ENCODE measurements at regions not wholly inside any gene's neighbourhood (a gene's known extent, or its start where the extent isn't known, plus 50 kb on each side); places are given as distances from the start of the nearest gene placed in this dataset.

DNA sequence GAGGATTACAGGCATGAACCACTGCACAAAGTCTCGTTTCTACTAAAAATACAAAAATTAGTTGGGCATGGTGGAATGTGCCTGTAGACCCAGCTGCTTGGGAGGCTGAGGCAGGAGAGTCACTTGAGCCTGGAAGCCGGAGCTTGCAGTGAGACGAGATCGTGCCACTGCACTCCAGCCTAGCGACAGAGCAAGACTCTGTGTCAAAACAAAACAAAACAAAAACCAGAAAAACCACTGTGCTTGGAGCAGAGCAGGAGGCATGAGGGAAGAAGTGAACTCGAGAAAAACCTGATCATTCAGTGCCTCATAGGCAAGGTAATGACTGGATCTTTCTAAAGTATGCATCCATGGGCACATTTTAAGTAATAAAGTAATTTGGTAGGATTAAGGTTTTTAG is 487.8 kb downstream of the KCNH5 start:
- Histone ChIP-seq H2AK5ac (ENCODE audit: low read depth, low read length) (no peak overlapping the region), H3K18ac (ENCODE audit: low read length) (no peak overlapping the region), H2AFZ (ENCODE audit: low read length) (no peak overlapping the region), H4K91ac (ENCODE audit: low read depth, low read length, poor library complexity) (no peak overlapping the region), H3K4me2 (ENCODE audit: insufficient read depth, low read length, poor library complexity, severe bottlenecking) (no peak overlapping the region), H3K4me1 (ENCODE audit: control insufficient read depth in 2 of 2, insufficient read depth in 1 of 2, low read depth in 1 of 2, low read length in 2 of 2) (no peaks in the 10 kb centered on the region), H4K8ac (ENCODE audit: low read depth, low read length) (no peak overlapping the region), H3K23ac (ENCODE audit: low read depth, low read length, poor library complexity) (no peak overlapping the region), H2BK5ac (ENCODE audit: low read length) (no peak overlapping the region), H2BK15ac (ENCODE audit: low read length) (no peak overlapping the region), H3K79me1 (ENCODE audit: low read depth, low read length) (no peaks in the 10 kb centered on the region), H3K14ac (ENCODE audit: low read length) (no peak overlapping the region), H3K4ac (ENCODE audit: low read length) (no peak overlapping the region), H3K9ac (ENCODE audit: low read depth, low read length, poor library complexity) (no peak overlapping the region), H3K27ac (replicated peaks; ENCODE audit: low read length) (no peak overlapping the region), H3K9me3 (replicated peaks in 1 of 2; ENCODE audit: control insufficient read depth in 2 of 2, insufficient read depth in 1 of 2, low read depth in 1 of 2, low read length in 2 of 2) (no peaks in the 10 kb centered on the region), H3K27me3 (ENCODE audit: control insufficient read depth in 3 of 3, insufficient read depth in 3 of 3, low read depth in 1 of 3, low read length in 3 of 3) (no peaks in the 10 kb centered on the region), H3K36me3 (replicated peaks in 1 of 2; ENCODE audit: control insufficient read depth in 2 of 2, insufficient read depth in 2 of 2, low read length in 2 of 2) (no peaks in the 10 kb centered on the region), H2BK12ac (ENCODE audit: low read length) (no peak overlapping the region), H3K4me3 (ENCODE audit: low read length in 2 of 2) (no peak overlapping the region), H2BK120ac (ENCODE audit: low read depth, low read length) (no peak overlapping the region)
- WGBS, 2 donors (ENCODE audit: extremely low coverage in 2 of 2, insufficient read length in 2 of 2, insufficient replicate concordance in 1 of 2) = no CpG with 5 or more reads among the region's 6 CpGs
- no peak for DNase-seq (ENCODE audit: low spot score)

DNA sequence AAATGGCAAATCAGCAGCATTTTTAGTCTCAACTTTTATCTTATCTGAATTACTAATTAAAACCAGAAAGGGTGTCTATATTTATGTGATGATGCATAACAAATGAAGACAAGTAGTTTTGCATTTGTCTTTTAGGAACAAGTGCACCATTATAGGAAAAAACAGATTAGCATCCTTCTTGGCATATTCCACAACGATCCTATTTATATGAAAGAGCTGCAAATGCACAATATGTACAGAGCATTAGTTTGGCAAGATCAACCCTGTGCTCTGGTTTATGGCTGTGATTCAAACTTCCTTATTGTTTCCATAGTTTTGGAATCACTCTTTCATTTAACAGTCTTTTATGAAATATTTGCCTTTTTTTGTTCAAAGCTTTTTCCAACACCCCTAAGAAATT is 486.8 kb downstream of the KCNH5 start:
- Histone ChIP-seq H2BK12ac (ENCODE audit: low read length) (no peak overlapping the region), H3K23ac (ENCODE audit: low read depth, low read length, poor library complexity) (no peak overlapping the region), H2AFZ (ENCODE audit: low read length) (no peak overlapping the region), H3K9me3 (replicated peaks in 1 of 2; ENCODE audit: control insufficient read depth in 2 of 2, insufficient read depth in 1 of 2, low read depth in 1 of 2, low read length in 2 of 2) (no peaks in the 10 kb centered on the region), H3K79me1 (ENCODE audit: low read depth, low read length) (no peaks in the 10 kb centered on the region), H3K36me3 (replicated peaks in 1 of 2; ENCODE audit: control insufficient read depth in 2 of 2, insufficient read depth in 2 of 2, low read length in 2 of 2) (no peaks in the 10 kb centered on the region), H2BK5ac (ENCODE audit: low read length) (no peak overlapping the region), H4K8ac (ENCODE audit: low read depth, low read length) (no peak overlapping the region), H3K4ac (ENCODE audit: low read length) (no peak overlapping the region), H2BK120ac (ENCODE audit: low read depth, low read length) (no peak overlapping the region), H2AK5ac (ENCODE audit: low read depth, low read length) (no peak overlapping the region), H3K18ac (ENCODE audit: low read length) (no peak overlapping the region), H3K4me1 (ENCODE audit: control insufficient read depth in 2 of 2, insufficient read depth in 1 of 2, low read depth in 1 of 2, low read length in 2 of 2) (no peaks in the 10 kb centered on the region), H3K14ac (ENCODE audit: low read length) (no peak overlapping the region), H3K9ac (ENCODE audit: low read depth, low read length, poor library complexity) (no peak overlapping the region), H3K27me3 (ENCODE audit: control insufficient read depth in 3 of 3, insufficient read depth in 3 of 3, low read depth in 1 of 3, low read length in 3 of 3) (no peaks in the 10 kb centered on the region), H2BK15ac (ENCODE audit: low read length) (no peak overlapping the region), H3K4me3 (ENCODE audit: low read length in 2 of 2) (no peak overlapping the region), H4K91ac (ENCODE audit: low read depth, low read length, poor library complexity) (no peak overlapping the region), H3K27ac (replicated peaks; ENCODE audit: low read length) (no peak overlapping the region), H3K4me2 (ENCODE audit: insufficient read depth, low read length, poor library complexity, severe bottlenecking) (no peak overlapping the region)
- DNase-seq (ENCODE audit: low spot score) = no peak
- WGBS, 2 donors (ENCODE audit: extremely low coverage in 2 of 2, insufficient read length in 2 of 2, insufficient replicate concordance in 1 of 2) = no CpG with 5 or more reads among the region's 1 CpG

DNA sequence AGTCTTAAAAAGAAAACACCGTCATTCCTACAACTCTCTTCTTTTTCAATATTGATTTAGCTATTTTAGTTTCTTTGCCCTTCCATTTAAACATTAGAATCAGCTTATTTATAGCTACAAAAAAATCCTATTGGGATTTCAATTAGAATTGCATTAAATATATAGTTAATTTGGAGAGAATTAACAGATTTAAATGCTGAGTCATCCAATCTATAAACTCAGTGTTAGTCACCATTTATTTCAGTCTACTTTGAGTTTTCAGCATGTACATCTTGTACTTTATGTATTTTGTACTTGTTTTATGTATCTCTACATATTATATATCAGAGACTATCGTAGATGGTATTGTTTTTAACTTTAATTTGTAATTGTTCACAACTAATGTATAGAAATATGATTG is 460.0 kb downstream of the KCNH5 start:
- H3K4me2 ChIP-seq (ENCODE audit: insufficient read depth, low read length, poor library complexity, severe bottlenecking) = no peak overlapping the region
- no peak overlapping the region for H2AFZ ChIP-seq (ENCODE audit: low read length)
- H2BK120ac ChIP-seq (ENCODE audit: low read depth, low read length) = no peak overlapping the region
- no peak overlapping the region for H3K23ac ChIP-seq (ENCODE audit: low read depth, low read length, poor library complexity)
- no peak overlapping the region for H3K18ac ChIP-seq (ENCODE audit: low read length)
- H3K4ac ChIP-seq (ENCODE audit: low read length) = no peak overlapping the region
- no peaks in the 10 kb centered on the region for H3K36me3 ChIP-seq (replicated peaks in 1 of 2; ENCODE audit: control insufficient read depth in 2 of 2, insufficient read depth in 2 of 2, low read length in 2 of 2)
- DNase-seq (ENCODE audit: low spot score) = no peak
- H3K9ac ChIP-seq (ENCODE audit: low read depth, low read length, poor library complexity) = no peak overlapping the region
- no peak overlapping the region for H3K27ac ChIP-seq (replicated peaks; ENCODE audit: low read length)
- H3K14ac ChIP-seq (ENCODE audit: low read length) = no peak overlapping the region
- H3K27me3 ChIP-seq (ENCODE audit: control insufficient read depth in 3 of 3, insufficient read depth in 3 of 3, low read depth in 1 of 3, low read length in 3 of 3) = no peaks in the 10 kb centered on the region
- H2BK12ac ChIP-seq (ENCODE audit: low read length) = no peak overlapping the region
- WGBS, 2 donors (ENCODE audit: extremely low coverage in 2 of 2, insufficient read length in 2 of 2, insufficient replicate concordance in 1 of 2) = no CpG with 5 or more reads among the region's 2 CpGs
- H2BK15ac ChIP-seq (ENCODE audit: low read length) = no peak overlapping the region
- no peaks in the 10 kb centered on the region for H3K4me1 ChIP-seq (ENCODE audit: control insufficient read depth in 2 of 2, insufficient read depth in 1 of 2, low read depth in 1 of 2, low read length in 2 of 2)
- H2BK5ac ChIP-seq (ENCODE audit: low read length) = no peak overlapping the region
- H3K79me1 ChIP-seq (ENCODE audit: low read depth, low read length) = no peaks in the 10 kb centered on the region
- H4K91ac ChIP-seq (ENCODE audit: low read depth, low read length, poor library complexity) = no peak overlapping the region
- H2AK5ac ChIP-seq (ENCODE audit: low read depth, low read length) = no peak overlapping the region
- no peak overlapping the region for H4K8ac ChIP-seq (ENCODE audit: low read depth, low read length)
- no peaks in the 10 kb centered on the region for H3K9me3 ChIP-seq (replicated peaks in 1 of 2; ENCODE audit: control insufficient read depth in 2 of 2, insufficient read depth in 1 of 2, low read depth in 1 of 2, low read length in 2 of 2)
- H3K4me3 ChIP-seq (ENCODE audit: low read length in 2 of 2) = no peak overlapping the region

DNA sequence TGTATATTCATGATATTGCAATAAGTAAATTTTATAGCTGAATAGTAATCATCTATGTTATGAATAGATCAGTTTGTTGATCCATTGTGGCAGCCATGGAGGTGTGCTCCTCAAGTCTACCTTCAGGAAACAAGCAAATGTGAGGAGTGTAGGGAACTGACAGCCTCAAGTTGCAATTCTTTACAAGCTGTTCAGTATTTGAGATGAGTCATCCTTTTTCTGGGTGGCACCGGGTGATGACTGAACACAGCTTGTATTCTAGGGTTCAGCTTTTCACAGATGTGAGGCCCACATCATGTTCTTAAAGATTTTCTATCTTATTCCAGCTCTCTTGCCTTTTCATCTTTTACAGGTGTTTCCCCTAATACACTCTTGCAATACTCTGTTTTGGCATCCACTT is 452.4 kb downstream of the KCNH5 start:
- Histone ChIP-seq H3K4ac (ENCODE audit: low read length) (no peak overlapping the region), H4K91ac (ENCODE audit: low read depth, low read length, poor library complexity) (no peak overlapping the region), H3K4me1 (ENCODE audit: control insufficient read depth in 2 of 2, insufficient read depth in 1 of 2, low read depth in 1 of 2, low read length in 2 of 2) (no peaks in the 10 kb centered on the region), H3K18ac (ENCODE audit: low read length) (no peak overlapping the region), H3K27me3 (ENCODE audit: control insufficient read depth in 3 of 3, insufficient read depth in 3 of 3, low read depth in 1 of 3, low read length in 3 of 3) (no peaks in the 10 kb centered on the region), H2AFZ (ENCODE audit: low read length) (no peak overlapping the region), H3K27ac (replicated peaks; ENCODE audit: low read length) (no peak overlapping the region), H2BK15ac (ENCODE audit: low read length) (no peak overlapping the region), H3K4me3 (ENCODE audit: low read length in 2 of 2) (no peak overlapping the region), H3K36me3 (replicated peaks in 1 of 2; ENCODE audit: control insufficient read depth in 2 of 2, insufficient read depth in 2 of 2, low read length in 2 of 2) (no peaks in the 10 kb centered on the region), H2BK12ac (ENCODE audit: low read length) (no peak overlapping the region), H3K4me2 (ENCODE audit: insufficient read depth, low read length, poor library complexity, severe bottlenecking) (no peak overlapping the region), H2AK5ac (ENCODE audit: low read depth, low read length) (no peak overlapping the region), H3K79me1 (ENCODE audit: low read depth, low read length) (no peaks in the 10 kb centered on the region), H3K9me3 (replicated peaks in 1 of 2; ENCODE audit: control insufficient read depth in 2 of 2, insufficient read depth in 1 of 2, low read depth in 1 of 2, low read length in 2 of 2) (no peaks in the 10 kb centered on the region), H3K9ac (ENCODE audit: low read depth, low read length, poor library complexity) (no peak overlapping the region), H3K14ac (ENCODE audit: low read length) (no peak overlapping the region), H2BK5ac (ENCODE audit: low read length) (no peak overlapping the region), H4K8ac (ENCODE audit: low read depth, low read length) (no peak overlapping the region), H3K23ac (ENCODE audit: low read depth, low read length, poor library complexity) (no peak overlapping the region), H2BK120ac (ENCODE audit: low read depth, low read length) (no peak overlapping the region)
- no CpG with 5 or more reads among the region's 1 CpG for WGBS, 2 donors (ENCODE audit: extremely low coverage in 2 of 2, insufficient read length in 2 of 2, insufficient replicate concordance in 1 of 2)
- DNase-seq (ENCODE audit: low spot score) = no peak
